Left ventricle myocardium inferior (tissue), 1 donor: ENCODE measurements at regions not wholly inside any gene's neighbourhood (a gene's known extent, or its start where the extent isn't known, plus 50 kb on each side); places are given as distances from the start of the nearest gene placed in this dataset.

Experiments used
- DNase-seq: peaks from one replicate; pipeline ENCODE4 v3.0.0-alpha.2; 2020
- H3K27ac ChIP-seq: fragments of 200-600 bp; replicated peaks from 2 replicates; pipeline ENCODE4 v1.8.0; 2021
- H3K27me3 ChIP-seq: fragments of 200-600 bp; 2 replicates; pipeline ENCODE4 v1.8.0; 2021; ENCODE audit warnings: low read depth
- H3K36me3 ChIP-seq: fragments of 200-600 bp; 2 replicates; pipeline ENCODE4 v1.8.0; 2021
- H3K4me1 ChIP-seq: fragments of 200-600 bp; 2 replicates; pipeline ENCODE4 v1.8.0; 2021
- H3K4me3 ChIP-seq: fragments of 200-600 bp; 2 replicates; pipeline ENCODE4 v1.8.0; 2021; ENCODE audit warnings: mild to moderate bottlenecking, moderate library complexity
- H3K9me3 ChIP-seq: fragments of 200-600 bp; replicated peaks from 2 replicates; pipeline ENCODE4 v1.8.0; 2021
- CTCF ChIP-seq: fragments of 200-600 bp; IDR thresholded peaks from 2 replicates; pipeline ENCODE4 v1.8.0; 2021; ENCODE audit warnings: antibody characterized with exemption, mild to moderate bottlenecking, borderline replicate concordance
- intact Hi-C: fragments of 100-400 bp; cut with micrococcal nuclease; formaldehyde crosslinking; loops from one replicate; pipeline ENCODE4 v1.11.0; 2022
- donor health status: DM: no; HTN: yes; CAD: no; lungs with severe emphysema.

- Histone ChIP-seq H3K27me3 (no peaks in the 10 kb centered on the region), H3K36me3 (no peaks in the 10 kb centered on the region), H3K27ac (no peak overlapping the region), H3K4me3 (no peak overlapping the region), H3K4me1 (no peaks in the 10 kb centered on the region), H3K9me3 (no peaks in the 10 kb centered on the region)
- intact Hi-C loops, result no loop called here
- TF ChIP-seq CTCF, result no peak
- no peak for DNase-seq
These were observed 417.0 kb downstream of the TXNL1 start for GRCh38 chr18:56221195-56222065.

DNA sequence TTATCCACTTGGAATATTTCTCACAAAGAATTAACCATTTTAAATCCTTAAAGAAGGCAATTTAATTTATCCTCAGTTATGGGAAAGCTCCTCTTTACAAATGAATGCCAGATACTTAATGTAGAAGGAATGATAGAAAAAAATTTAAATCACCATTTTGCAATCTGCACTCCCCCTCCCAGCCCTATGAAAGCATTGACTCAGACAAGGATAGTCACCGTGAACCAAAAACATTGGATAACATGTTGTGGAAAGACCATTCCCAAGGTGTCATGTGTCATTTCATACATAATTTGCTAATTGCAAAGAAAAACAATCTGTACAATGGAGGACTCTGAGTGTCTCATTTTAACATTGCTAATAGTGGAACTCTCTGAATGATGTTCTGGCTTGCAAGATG is 421.0 kb downstream of the TXNL1 start:
- Histone ChIP-seq H3K27ac (no peak overlapping the region), H3K36me3 (no peaks in the 10 kb centered on the region), H3K27me3 (no peaks in the 10 kb centered on the region), H3K4me1 (peaks cover 4% of the 10 kb centered on the region), H3K9me3 (no peaks in the 10 kb centered on the region), H3K4me3 (no peak overlapping the region)
- no peak for TF ChIP-seq CTCF
- intact Hi-C loops, result no loop called here
- no peak for DNase-seq

GRCh38 chr18:56214706-56215105 is 423.7 kb downstream of the TXNL1 start:
- intact Hi-C loops, result no loop called here
- H3K4me1 ChIP-seq, result peaks cover 14% of the 10 kb centered on the region
- no peaks in the 10 kb centered on the region for H3K36me3 ChIP-seq
- H3K27me3 ChIP-seq, result no peaks in the 10 kb centered on the region
- no peak for DNase-seq
- no peak overlapping the region for H3K4me3 ChIP-seq
- no peak overlapping the region for H3K27ac ChIP-seq
- H3K9me3 ChIP-seq, result no peaks in the 10 kb centered on the region
- no peak for TF ChIP-seq CTCF

DNA sequence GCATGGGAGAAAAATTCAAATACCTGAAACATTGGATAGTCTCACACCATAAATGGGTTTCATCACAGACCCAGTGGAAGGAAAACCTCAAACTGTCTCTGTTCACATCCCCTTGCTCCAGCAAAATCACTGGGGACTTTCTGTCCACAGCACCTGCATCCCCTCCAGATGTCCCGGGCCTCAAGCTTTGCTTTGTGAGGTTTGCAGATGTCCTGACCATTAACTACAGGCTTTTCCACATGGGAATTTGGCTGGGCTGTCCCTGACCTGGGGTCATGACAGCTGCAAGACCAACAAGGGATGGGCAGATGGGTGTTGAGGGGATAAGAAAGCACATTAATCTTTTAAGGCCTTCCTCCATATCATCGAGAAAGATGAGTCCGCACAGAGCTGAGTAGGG is 427.9 kb downstream of the TXNL1 start:
- no peak for TF ChIP-seq CTCF
- H3K27ac ChIP-seq, result no peak overlapping the region
- no peaks in the 10 kb centered on the region for H3K27me3 ChIP-seq
- peaks cover 14% of the 10 kb centered on the region for H3K4me1 ChIP-seq
- no peak overlapping the region for H3K4me3 ChIP-seq
- no peaks in the 10 kb centered on the region for H3K9me3 ChIP-seq
- no peak for DNase-seq
- no peaks in the 10 kb centered on the region for H3K36me3 ChIP-seq
- intact Hi-C loops, result no loop called here

GRCh38 chr18:56207989-56208388 is 430.4 kb downstream of the TXNL1 start:
- H3K27me3 ChIP-seq, result no peaks in the 10 kb centered on the region
- intact Hi-C loops, result no loop called here

More at GRCh38 chr18:56207989-56208388, 430.4 kb downstream of the TXNL1 start:
- H3K4me3 ChIP-seq, result no peak overlapping the region
- TF ChIP-seq CTCF, result no peak
- no peak overlapping the region for H3K27ac ChIP-seq
- H3K36me3 ChIP-seq, result no peaks in the 10 kb centered on the region
- peaks cover 13% of the 10 kb centered on the region for H3K4me1 ChIP-seq
- peaks cover 22% of the 10 kb centered on the region for H3K9me3 ChIP-seq
- DNase-seq, result no peak
